GM18867 (cell line): ENCODE measurements at regions not wholly inside any gene's neighbourhood (a gene's known extent, or its start where the extent isn't known, plus 50 kb on each side); places are given as distances from the start of the nearest gene placed in this dataset.

Experiments
- ATAC-seq: cut with Tn5 transposase; IDR thresholded peaks from one replicate; pipeline ENCODE4 v1.9.1; 2021; ENCODE audit warnings: mild to moderate bottlenecking, moderate library complexity; ENCODE audit not compliant: unreplicated experiment

DNA sequence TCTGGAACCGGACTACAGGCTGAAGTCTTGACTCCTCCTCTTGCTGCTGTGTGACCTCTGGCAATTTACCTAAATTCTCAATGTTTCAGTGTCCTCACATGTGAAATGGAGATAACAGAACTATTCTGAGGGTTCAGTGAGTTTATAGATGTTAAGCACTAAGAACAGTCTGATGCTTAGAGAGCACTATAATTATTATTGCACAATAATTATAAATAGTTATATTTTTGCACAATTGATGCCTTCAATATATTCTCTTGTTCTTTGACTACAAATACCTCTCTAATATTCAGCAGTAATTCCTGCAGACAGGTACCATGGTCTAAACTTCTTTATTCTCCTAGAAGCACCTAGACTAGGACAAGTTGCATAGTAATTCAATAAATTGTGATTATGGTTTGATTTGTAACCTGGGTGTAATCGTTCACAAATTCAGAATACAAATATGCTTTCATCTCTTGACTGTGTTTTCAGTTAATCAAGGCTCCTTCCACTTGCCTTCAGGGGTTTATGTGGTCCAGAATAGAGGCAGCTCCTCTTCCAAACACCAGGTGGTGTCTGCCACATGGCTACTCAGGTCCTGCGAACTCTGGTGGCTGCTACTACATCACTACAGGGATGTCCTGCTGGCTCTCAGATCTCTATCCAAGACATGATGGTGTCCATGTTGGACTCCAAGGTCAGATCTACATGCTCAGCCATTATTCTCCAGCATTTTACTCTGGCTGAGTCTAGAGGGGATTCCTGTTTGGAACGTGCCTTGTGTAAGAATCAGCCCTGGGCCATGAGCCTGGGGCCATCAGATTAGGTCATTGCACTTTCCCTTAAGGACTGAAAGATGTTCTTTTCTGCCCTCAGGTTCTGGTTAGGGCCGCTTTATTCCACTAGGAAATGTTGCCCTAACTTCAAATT is 103.4 kb downstream of the QRFPR start:
- peak; percentile 59 for ATAC-seq

DNA sequence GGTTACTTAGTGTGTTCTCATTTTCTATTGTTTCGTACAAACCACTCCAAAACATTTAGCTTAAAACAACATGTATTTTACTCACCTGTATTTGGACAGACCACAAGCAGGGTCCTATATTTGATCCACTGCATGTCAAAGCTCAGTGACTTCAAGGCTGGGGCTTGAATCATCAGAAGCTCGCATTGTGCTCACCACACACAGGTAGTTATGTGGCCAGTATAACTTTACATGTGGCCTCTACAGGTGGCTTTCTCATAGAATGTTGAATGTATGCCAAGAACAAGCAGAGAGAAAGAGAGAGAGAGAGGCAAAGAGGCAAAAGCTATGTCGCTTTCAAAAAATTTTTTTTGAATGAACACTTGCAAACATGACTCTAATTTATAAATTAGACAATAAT is 107.6 kb downstream of the QRFPR start:
- ATAC-seq: no peak

GRCh38 chr4:121272526-121272925 is 108.3 kb downstream of the QRFPR start:
- peak; percentile 87 for ATAC-seq

GRCh38 chr4:121270389-121270788 is 106.3 kb upstream of the TNIP3 start:
- no peak for ATAC-seq

DNA sequence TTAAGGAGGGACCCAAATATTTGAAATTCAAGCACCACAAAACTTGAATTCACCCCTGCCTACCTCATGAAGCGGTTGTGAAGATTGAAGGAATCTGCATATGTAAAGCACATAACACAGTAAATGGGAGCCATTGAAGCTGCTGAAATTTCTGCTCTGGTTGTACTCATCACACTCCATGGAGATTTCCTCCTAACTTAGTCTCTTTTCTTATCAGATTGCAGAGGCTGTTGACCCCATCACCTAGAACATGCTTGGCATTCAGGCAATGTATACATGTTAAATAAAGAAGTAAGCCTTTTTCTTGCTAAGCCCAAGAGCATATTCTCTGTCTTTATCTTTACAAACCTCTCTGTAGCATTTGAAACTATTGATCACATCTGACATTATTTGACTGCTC is 104.9 kb upstream of the TNIP3 start:
- ATAC-seq: no peak

DNA sequence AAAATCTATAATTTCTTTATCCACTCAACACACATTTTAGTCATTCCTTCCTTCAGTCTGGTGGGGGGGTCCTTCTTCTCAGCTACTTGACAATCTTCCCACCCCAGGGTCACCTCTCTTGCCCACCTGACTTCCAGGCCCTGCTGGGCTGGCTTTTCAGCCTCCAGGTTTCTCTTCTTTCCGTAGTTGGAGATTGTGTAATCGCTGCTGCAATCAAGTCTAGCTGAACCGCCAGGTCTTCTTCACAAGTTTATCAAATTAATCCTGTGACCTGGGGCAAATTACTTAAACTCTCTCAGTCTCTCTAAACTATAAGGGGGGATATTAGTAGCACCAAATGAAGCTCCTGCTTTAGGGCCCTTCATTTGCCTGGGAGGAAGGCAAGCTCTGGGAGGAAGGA is 102.9 kb upstream of the TNIP3 start:
- no peak for ATAC-seq

GRCh38 chr4:121256887-121257466 is 92.9 kb upstream of the TNIP3 start:
- ATAC-seq: no peak

GRCh38 chr4:121255986-121256750 is 92.0 kb upstream of the TNIP3 start:
- ATAC-seq: peak; percentile 98

DNA sequence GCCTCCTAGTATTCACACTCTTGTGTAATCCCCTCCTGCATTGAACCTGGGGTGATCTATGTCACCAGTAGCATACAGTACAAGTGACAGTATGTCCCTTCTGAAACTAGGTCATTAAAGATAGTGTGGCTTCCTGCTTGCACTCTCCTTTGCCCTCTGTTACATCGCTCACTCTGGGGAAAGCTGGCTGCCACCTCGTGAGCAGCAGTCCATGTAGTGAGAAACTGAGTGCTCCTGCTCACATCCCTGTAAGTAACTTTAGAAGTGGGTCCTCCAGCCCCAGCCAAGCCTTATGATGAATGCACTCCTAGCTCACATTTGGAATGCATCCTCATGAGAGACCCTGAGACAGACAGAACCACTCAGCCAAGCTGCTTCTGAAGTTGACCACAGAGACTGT is 89.8 kb upstream of the TNIP3 start:
- ATAC-seq: no peak

DNA sequence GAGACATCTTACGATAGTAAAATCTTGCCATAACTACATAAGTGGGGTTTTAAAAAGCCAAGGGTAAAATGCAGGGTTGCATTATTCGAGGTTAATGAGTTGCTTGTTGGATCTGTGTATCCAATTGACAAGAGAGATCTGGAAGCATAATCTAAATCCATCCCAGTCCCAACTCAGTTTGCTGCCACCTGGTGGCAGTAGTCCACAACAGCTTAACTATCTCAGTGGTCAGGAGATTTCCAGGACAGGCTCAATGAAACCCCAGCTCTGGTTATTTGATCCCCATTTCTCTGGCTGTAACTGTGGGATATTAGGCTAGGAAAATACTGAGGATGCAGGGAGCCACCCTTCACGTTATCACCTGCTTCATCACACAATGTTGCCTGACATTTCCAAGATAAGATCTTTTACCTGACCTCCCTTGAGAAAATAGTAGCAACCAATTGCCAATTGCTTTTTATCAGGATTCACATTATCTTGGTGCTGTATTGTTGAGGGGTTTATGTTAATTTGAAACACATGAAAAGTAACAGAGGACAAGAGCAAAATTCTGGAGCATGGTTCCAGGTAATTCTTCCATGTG is 88.2 kb upstream of the TNIP3 start:
- ATAC-seq: peak; percentile 41

GRCh38 chr4:121248747-121249146 is 84.6 kb upstream of the TNIP3 start:
- ATAC-seq: no peak

GRCh38 chr4:121246698-121247097 is 82.6 kb upstream of the TNIP3 start:
- ATAC-seq: no peak

- ATAC-seq: peak; percentile 53
Measured at GRCh38 chr4:121243485-121243884, 79.4 kb upstream of the TNIP3 start.

- ATAC-seq: no peak
Measured at GRCh38 chr4:121242188-121242750, 78.1 kb upstream of the TNIP3 start.

DNA sequence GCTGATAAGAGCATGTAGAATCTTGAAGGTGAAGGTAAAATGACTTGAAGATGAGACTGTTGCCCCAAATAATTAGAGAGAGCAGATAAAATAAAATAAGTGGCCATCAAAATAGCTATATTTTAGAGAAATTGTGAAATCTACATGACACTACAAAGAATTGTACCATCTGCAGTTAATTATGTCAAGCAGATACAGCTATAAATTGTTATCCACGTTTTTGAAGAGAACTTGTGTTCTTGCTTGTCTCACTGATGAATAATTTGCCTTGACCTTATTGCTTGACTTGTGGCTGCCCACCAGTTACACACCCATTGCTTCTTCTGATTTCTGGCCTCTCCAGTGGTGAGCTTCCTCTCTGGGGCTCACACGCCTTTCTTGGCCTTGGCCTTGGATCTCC is 75.8 kb upstream of the TNIP3 start:
- no peak for ATAC-seq

GRCh38 chr4:121238461-121238860 is 74.3 kb upstream of the TNIP3 start:
- no peak for ATAC-seq

DNA sequence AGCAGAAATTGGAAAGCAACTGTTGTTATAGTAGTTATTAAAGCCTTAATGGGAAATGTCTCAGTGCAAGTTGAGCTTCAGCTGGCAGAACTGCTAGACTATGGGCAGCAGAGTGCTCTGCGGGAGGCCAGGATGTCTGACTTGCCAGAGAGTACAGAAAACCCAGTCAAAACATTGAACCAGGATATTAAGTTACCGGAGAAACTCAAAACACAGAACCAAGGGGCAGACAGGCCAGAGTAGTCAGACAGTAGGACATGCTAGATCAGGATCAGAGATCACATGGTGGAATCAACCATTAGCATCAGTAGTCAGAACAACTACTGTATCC is 72.9 kb upstream of the TNIP3 start:
- no peak for ATAC-seq

GRCh38 chr4:121236353-121237068 is 72.4 kb upstream of the TNIP3 start:
- ATAC-seq: no peak

DNA sequence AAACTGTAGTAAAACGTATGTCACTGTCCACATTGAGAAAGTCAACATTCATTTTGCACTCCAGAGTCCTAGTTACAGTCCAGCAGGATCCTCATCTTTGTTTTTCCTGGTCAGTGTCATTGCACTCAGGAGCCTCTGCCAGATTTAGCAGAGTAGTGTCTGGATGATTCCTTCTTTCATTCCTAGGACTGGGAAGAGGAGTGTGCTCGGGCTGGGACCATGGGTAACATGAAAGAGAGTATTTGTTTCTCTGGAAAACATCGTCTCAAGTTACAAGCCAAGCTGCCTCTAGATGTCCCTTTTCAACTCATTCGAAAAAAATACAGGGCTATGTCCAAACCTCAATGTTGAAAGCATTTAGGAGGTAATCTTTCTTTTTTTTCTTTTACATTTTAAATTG is 69.9 kb upstream of the TNIP3 start:
- ATAC-seq: no peak

DNA sequence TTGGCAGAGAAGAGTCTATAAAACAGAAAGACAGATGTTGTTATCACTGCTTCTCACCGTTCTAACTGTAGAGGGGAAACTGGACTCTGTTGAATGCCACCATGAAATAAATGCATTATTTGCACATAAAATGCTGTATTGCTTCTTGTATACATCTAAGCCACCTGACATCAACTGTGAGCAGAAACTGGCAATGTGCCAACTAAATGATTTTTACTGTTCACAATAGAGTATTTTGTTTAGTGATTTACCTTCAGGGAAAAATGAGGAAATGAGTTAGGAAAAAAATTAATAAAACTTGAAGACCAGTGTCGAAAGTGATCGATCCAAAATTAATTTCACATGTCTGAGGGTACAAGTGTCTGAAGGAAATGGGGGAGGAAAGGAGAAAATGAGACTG is 65.9 kb upstream of the TNIP3 start:
- no peak for ATAC-seq

- ATAC-seq: no peak
Measured at GRCh38 chr4:121228848-121229247, 64.7 kb upstream of the TNIP3 start.
